AG04449 (cell line): ENCODE measurements at regions not wholly inside any gene's neighbourhood (a gene's known extent, or its start where the extent isn't known, plus 50 kb on each side); places are given as distances from the start of the nearest gene placed in this dataset.

Source experiments
- CTCF ChIA-PET: fragments of 350-600 bp; formaldehyde crosslinking; extraction: SDS; loops from one replicate; lab custom pipeline; 2021; ENCODE audit warnings: antibody characterized with exemption; lab: Yijun Ruan, JAX
- POLR2A ChIA-PET: fragments of 400-600, 350-600 bp; formaldehyde crosslinking; extraction: SDS; loops from one replicate; lab custom pipeline; 2020; ENCODE audit warnings: antibody characterized with exemption, inconsistent platforms; lab: Yijun Ruan, JAX
- DNase-seq: peaks from one replicate; pipeline ENCODE4 v3.0.0-alpha.2; 2010; ENCODE audit warnings: low read depth, low spot score
- H3K4me3 ChIP-seq: 2 replicates; pipeline ENCODE4 v1.5.1; 2011; ENCODE audit warnings: low read depth, mild to moderate bottlenecking, control low read depth, low read length
- CTCF ChIP-seq: IDR thresholded peaks from one replicate; pipeline ENCODE4 v1.5.1; 2011; ENCODE audit warnings: mild to moderate bottlenecking, moderate library complexity, low read length, control low read depth, inconsistent platforms; ENCODE audit not compliant: insufficient read depth; ENCODE audit errors: missing control alignments

DNA sequence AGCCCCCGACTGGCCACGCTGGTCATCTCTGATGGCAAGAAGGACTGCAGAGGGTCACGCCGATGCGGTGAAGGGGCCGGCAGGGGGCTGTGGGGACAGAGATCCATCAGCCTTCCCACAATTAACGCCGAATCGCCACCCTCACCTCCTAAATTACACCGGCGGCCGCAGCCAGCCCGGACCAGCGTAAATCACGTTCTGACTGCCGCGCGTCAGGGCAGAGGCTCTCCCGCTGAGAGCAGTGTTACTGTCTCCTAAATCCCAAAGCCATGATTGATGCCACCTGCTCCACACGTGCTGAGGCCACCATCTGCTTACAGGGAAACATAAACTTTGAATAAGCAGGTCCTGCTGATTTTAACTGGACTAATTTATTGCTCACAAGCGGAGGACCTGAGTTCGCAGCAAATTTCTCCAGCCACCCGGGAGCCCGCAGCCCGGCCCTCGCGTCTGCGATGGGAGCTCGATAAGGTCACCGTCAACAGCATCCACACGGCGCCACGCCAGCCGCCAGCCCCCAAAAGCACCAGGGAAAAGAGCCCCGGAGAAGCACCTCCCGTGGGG is 127.3 kb upstream of the NKX1-1 start:
- POLR2A ChIA-PET, result no interaction called here
- no peak for DNase-seq
- no peak for TF ChIP-seq CTCF

DNA sequence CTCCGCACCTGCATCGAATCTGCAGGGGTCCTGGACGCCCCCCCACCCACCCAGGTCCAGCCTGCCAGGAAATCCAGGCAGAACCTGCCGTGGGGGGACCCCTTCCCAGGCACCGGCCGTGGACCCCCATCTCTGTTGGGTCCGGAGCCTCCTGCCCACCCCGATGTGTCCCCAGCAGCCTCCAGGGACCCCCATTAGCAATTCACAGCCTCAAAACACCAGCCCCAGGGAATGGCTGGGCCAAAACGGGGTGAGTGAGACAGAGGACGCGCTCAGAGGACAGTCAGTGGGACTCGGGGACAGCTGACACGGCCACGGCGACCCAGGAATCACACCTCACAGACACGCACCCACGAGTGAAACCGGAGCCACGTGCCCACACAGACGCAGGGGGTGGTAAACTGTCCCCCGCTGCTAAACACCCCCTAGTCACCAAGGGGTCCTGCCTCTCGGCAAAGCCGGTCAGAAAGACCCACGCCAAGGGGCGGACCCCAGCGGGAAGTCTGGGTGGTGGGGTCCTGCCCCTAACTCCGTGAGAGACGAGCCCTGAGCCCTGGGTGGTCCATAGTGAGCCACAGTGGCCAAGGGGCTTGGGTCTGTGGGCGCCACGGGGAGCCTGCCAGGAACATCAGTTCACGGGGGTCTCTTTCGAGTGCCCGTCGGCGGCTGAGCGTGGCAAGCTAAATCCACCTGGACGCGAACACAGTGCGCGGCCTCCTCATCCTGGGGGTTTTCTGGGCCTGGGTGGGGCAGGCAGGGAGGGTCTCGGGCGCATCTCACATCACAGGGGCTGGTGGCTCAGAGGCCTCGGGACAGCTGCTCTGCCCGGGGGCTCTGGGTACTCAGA is 126.5 kb upstream of the NKX1-1 start:
- no peak for DNase-seq
- ChIA-PET CTCF (interaction anchor here (1.5 kb wide), 1 partner anchor 20 kb away, joined by 4 read pairs; no protein-coding TSS in a partner anchor), POLR2A (no interaction called here)

More for the DNA sequence above, 127.3 kb upstream of the NKX1-1 start:
- no peak overlapping the region for H3K4me3 ChIP-seq
- CTCF ChIA-PET, result interaction anchor here (1.5 to 1.6 kb wide), 2 partner anchors 16 to 20 kb away, joined by 4 to 12 read pairs; no protein-coding TSS in a partner anchor

DNA sequence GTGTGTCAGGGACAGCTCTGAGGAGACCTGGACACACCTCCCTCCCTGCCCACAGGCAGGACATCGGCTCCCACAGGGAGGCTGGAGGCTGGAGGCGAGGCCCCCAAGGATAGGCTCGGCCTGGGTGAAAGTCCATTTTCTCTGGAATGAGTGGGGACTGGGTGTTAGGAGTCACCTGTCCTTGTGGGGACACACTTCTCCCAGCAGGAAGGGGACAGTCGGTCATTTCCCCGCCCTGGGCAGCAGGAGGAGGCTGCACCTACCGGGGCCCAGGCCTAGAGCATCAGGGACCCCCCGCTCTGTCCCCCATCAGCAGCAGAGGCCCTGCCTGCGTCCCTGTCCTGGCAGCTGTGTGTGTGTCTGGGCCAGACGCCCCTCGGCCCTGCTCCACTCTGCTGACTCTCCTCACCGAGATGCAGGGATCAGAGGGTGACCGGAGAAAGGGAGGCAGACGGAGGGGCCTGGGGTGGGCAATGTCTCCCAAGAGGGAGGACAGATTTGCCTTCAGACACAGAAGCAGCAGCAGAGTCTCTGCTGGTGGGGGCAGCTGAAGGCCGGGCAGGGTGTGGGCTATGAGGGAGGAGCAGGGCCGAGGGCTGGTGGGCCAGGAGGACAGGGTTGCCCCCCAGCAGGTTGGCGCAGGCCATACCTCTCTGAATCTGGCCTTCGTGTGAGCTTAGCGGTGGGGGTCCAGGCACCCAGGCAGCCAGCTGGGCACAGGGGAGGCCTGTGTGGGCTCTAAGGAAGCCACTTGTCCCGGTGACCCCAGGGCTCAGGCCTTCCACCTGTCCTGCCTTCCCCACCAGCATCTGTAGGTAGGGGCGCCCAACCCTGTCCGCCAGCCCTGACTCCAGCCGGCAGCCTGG is 125.7 kb upstream of the NKX1-1 start:
- ChIA-PET POLR2A (no interaction called here), CTCF (no interaction called here)

More for the DNA sequence above, 126.5 kb upstream of the NKX1-1 start:
- H3K4me3 ChIP-seq, result no peak overlapping the region
- no peak for TF ChIP-seq CTCF

DNA sequence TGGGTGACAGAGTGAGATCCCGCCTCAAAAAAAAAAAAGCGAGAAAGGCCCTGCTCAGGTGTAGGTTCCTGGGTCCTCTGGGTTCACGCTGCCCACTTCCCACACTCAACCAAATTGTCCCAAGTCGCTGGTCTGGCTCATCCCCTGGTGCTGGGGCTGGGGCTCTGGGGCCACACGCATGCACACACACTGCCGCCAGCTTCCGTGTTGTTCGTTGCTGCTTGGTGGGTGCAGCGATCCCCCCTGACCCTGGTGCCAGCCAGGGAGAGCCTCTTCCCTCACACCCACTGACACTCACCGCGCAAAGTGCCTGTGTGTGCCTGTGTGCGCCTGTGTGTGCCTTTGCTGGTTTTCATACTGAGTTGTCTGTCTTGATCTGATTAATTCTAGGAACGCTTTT is 124.1 kb upstream of the NKX1-1 start:
- TF ChIP-seq CTCF, result no peak
- ChIA-PET POLR2A (no interaction called here), CTCF (interaction anchor here (1.4 kb wide), 1 partner anchor 17 kb away, joined by 4 read pairs; no protein-coding TSS in a partner anchor)
- no peak for DNase-seq
- H3K4me3 ChIP-seq, result no peak overlapping the region

More for the DNA sequence above, 125.7 kb upstream of the NKX1-1 start:
- no peak overlapping the region for H3K4me3 ChIP-seq
- no peak for TF ChIP-seq CTCF
- no peak for DNase-seq

GRCh38 chr4:1524761-1525160 is 118.5 kb upstream of the NKX1-1 start:
- no peak for TF ChIP-seq CTCF
- CTCF ChIA-PET, result interaction anchor here (1.0 kb wide), 1 partner anchor 26 kb away, joined by 4 read pairs; no protein-coding TSS in a partner anchor
- no peak for DNase-seq
- H3K4me3 ChIP-seq, result no peak overlapping the region
- POLR2A ChIA-PET, result interaction anchor here (0.7 kb wide), 1 partner anchor 362 kb away, joined by 4 read pairs; no protein-coding TSS in a partner anchor
